Panc1 (cell line): ENCODE measurements at regions not wholly inside any gene's neighbourhood (a gene's known extent, or its start where the extent isn't known, plus 50 kb on each side); places are given as distances from the start of the nearest gene placed in this dataset.

ENCODE experiments used
- ATAC-seq: fragments of 200-7000 bp; cut with Tn5 transposase; 2 replicates; pipeline ENCODE4 v1.9.1; 2020; ENCODE audit warnings: mild to moderate bottlenecking, moderate library complexity
- BruUV-seq: library from RNA; stranded (reverse); fragments of 400-500 nt; replicated peaks from 2 replicates; lab custom pipeline; 2021; lab: Mats Ljungman, UMichigan
- CTCF ChIA-PET: fragments of 300-600 bp; sonication (Branson Sonifier 250); formaldehyde crosslinking; loops from one replicate; lab custom pipeline; 2022; ENCODE audit warnings: antibody characterized with exemption; lab: Charles Lee
- POLR2A ChIA-PET: fragments of 300-600 bp; sonication (Branson Sonifier 250); formaldehyde crosslinking; loops from one replicate; lab custom pipeline; 2022; ENCODE audit warnings: antibody characterized with exemption; lab: Charles Lee
- DNase-seq: peaks from one replicate; pipeline ENCODE4 v3.0.0-alpha.2; 2010; ENCODE audit warnings: low read depth, low spot score
- H3K27ac ChIP-seq: 2 replicates; pipeline ENCODE4 v1.5.1; 2011; ENCODE audit warnings: mild to moderate bottlenecking, low read length, inconsistent platforms
- H3K27me3 ChIP-seq: fragments of 200-500 bp; sonication (Bioruptor generic); 2 replicates; pipeline ENCODE4 v1.6.0; 2014; ENCODE audit warnings: low read length, inconsistent platforms; ENCODE audit not compliant: control insufficient read depth, insufficient read depth
- H3K36me3 ChIP-seq: fragments of 200-500 bp; sonication (Bioruptor generic); 2 replicates; pipeline ENCODE4 v1.5.1; 2014; ENCODE audit warnings: inconsistent platforms, mild to moderate bottlenecking, low read length, moderate library complexity; ENCODE audit not compliant: control insufficient read depth, insufficient read depth
- H3K4me1 ChIP-seq: 2 replicates; pipeline ENCODE4 v1.5.1; 2011; ENCODE audit warnings: inconsistent platforms, mild to moderate bottlenecking, low read length, moderate library complexity; ENCODE audit not compliant: control insufficient read depth, insufficient read depth
- H3K4me3 ChIP-seq, 2 experiments: 2 replicates each; pipeline ENCODE4 v1.5.1; 2011 to 2012; ENCODE audit warnings: low read depth in 2 of 2, low read length in 2 of 2, mild to moderate bottlenecking in 2 of 2, inconsistent platforms in 1 of 2, moderate library complexity in 1 of 2
- H3K9me3 ChIP-seq: fragments of 200-500 bp; sonication (Bioruptor generic); 2 replicates; pipeline ENCODE4 v1.5.1; 2014; ENCODE audit warnings: low read depth, mild to moderate bottlenecking, inconsistent platforms, low read length, moderate library complexity; ENCODE audit not compliant: control insufficient read depth, insufficient read depth
- CTCF ChIP-seq: fragments of 450-650 bp; IDR thresholded peaks from 2 replicates; pipeline ENCODE4 v1.5.1; 2017; ENCODE audit warnings: mild to moderate bottlenecking
- POLR2AphosphoS5 ChIP-seq: IDR thresholded peaks from 2 replicates; pipeline ENCODE4 v1.6.1; 2012; ENCODE audit warnings: mild to moderate bottlenecking, low read depth, low read length, moderate library complexity
- REST ChIP-seq, 2 experiments: IDR thresholded peaks; 2 replicates each; pipeline ENCODE4 v1.6.1; 2011 to 2012; ENCODE audit warnings: low read depth in 2 of 2, control low read depth in 1 of 2, low read length in 1 of 2, mild to moderate bottlenecking in 1 of 2, moderate library complexity in 1 of 2; ENCODE audit not compliant: insufficient read depth in 1 of 2
- SIN3A ChIP-seq: IDR thresholded peaks from 2 replicates; pipeline ENCODE4 v1.6.1; 2012; ENCODE audit warnings: low read depth, mild to moderate bottlenecking, low read length, moderate library complexity, borderline replicate concordance; ENCODE audit not compliant: insufficient read depth
- TCF7L2 ChIP-seq: IDR thresholded peaks from 2 replicates; pipeline ENCODE4 v1.6.1; 2011; ENCODE audit warnings: mild to moderate bottlenecking, low read depth, low read length, inconsistent platforms
- in situ Hi-C: cut with HindIII; loops from 2 replicates; pipeline ENCODE4 v1.10.0; 2016; ENCODE audit warnings: low sequenced_read_pairs, low pct_unique_long_range_greater_than_20kb
- intact Hi-C: fragments of 100-400 bp; cut with micrococcal nuclease; formaldehyde crosslinking; loops from one replicate; pipeline ENCODE4 v1.10.0; 2022; ENCODE audit not compliant: unreplicated experiment

- TF ChIP-seq REST (IDR thresholded peaks at IDR 0.05; ENCODE audit: insufficient read depth in 1 of 2, low read depth in 2 of 2, low read length in 1 of 2) (no peak), CTCF (no peak), TCF7L2 (no peak), SIN3A (no peak), POLR2AphosphoS5 (no peak)
- in situ Hi-C loops (no loop called here), intact Hi-C loops (no loop called here)
- ATAC-seq (no peak), DNase-seq (no peak)
- BruUV-seq = no TSS peak
- H3K9me3 ChIP-seq = no peaks in the 10 kb centered on the region
- no peaks in the 10 kb centered on the region for H3K27me3 ChIP-seq
- POLR2A ChIA-PET = interaction anchor here (0.6 kb wide), 1 partner anchor 164 kb away, joined by 9 read pairs; no protein-coding TSS in a partner anchor
- CTCF ChIA-PET = no interaction called here
- no peak overlapping the region for H3K4me3 ChIP-seq
- no peak overlapping the region for H3K27ac ChIP-seq
- H3K4me1 ChIP-seq = no peaks in the 10 kb centered on the region
- no peaks in the 10 kb centered on the region for H3K36me3 ChIP-seq
Measured at GRCh38 chr5:88391991-88392390, 123.3 kb upstream of the TMEM161B start.

- TF ChIP-seq CTCF (no peak), SIN3A (no peak), POLR2AphosphoS5 (no peak), REST (IDR thresholded peaks at IDR 0.05; ENCODE audit: insufficient read depth in 1 of 2, low read depth in 2 of 2, low read length in 1 of 2) (no peak), TCF7L2 (no peak)
- ChIA-PET CTCF (no interaction called here), POLR2A (no interaction called here)
Measured at GRCh38 chr5:88391116-88391515, 122.5 kb upstream of the TMEM161B start.

More at GRCh38 chr5:88391116-88391515, 122.5 kb upstream of the TMEM161B start:
- H3K4me1 ChIP-seq = no peaks in the 10 kb centered on the region
- no peaks in the 10 kb centered on the region for H3K36me3 ChIP-seq
- in situ Hi-C loops (no loop called here), intact Hi-C loops (no loop called here)
- ATAC-seq (no peak), DNase-seq (no peak)
- no peaks in the 10 kb centered on the region for H3K9me3 ChIP-seq
- no peak overlapping the region for H3K27ac ChIP-seq
- no TSS peak for BruUV-seq
- no peaks in the 10 kb centered on the region for H3K27me3 ChIP-seq
- H3K4me3 ChIP-seq = no peak overlapping the region
